MM.1S (cell line): ENCODE measurements at regions not wholly inside any gene's neighbourhood (a gene's known extent, or its start where the extent isn't known, plus 50 kb on each side); places are given as distances from the start of the nearest gene placed in this dataset.

ENCODE experiments used
- CTCF ChIP-seq: fragments of 300-600 bp; sonication (generic); IDR thresholded peaks from 2 replicates; pipeline ENCODE4 v1.5.1; 2016; ENCODE audit warnings: antibody characterized with exemption, low read length, mixed read lengths
- EZH2 ChIP-seq: fragments of 300-600 bp; sonication (generic); optimal IDR thresholded peaks from 2 replicates; pipeline ENCODE3; 2017; ENCODE audit warnings: low read depth, mild to moderate bottlenecking, antibody characterized with exemption, low read length, mixed read lengths
- EZH2phosphoT487 ChIP-seq: fragments of 300-600 bp; sonication (generic); IDR thresholded peaks from 2 replicates; pipeline ENCODE4 v1.6.1; 2018; ENCODE audit warnings: antibody characterized with exemption, low read length

GRCh38 chr1:101683561-101683960, 313.2 kb downstream of the OLFM3 start:
- TF ChIP-seq EZH2phosphoT487 (no peak), CTCF (no peak), EZH2 (no peak)
